PC-3 (cell line): ENCODE measurements at regions not wholly inside any gene's neighbourhood (a gene's known extent, or its start where the extent isn't known, plus 50 kb on each side); places are given as distances from the start of the nearest gene placed in this dataset.

Experiments used
- ATAC-seq: fragments of 200-7000 bp; cut with Tn5 transposase; 2 replicates; pipeline ENCODE4 v1.9.1; 2020; ENCODE audit warnings: mild to moderate bottlenecking, moderate library complexity
- BruUV-seq: library from RNA; stranded (reverse); fragments of 400-500 nt; replicated peaks from 2 replicates; lab custom pipeline; 2021; lab: Mats Ljungman, UMichigan
- CTCF ChIA-PET: fragments of 300-600 bp; sonication (Branson Sonifier 250); formaldehyde crosslinking; loops from one replicate; lab custom pipeline; 2022; ENCODE audit warnings: antibody characterized with exemption; lab: Charles Lee
- POLR2A ChIA-PET: fragments of 300-600 bp; sonication (Branson Sonifier 250); formaldehyde crosslinking; loops from one replicate; lab custom pipeline; 2022; ENCODE audit warnings: antibody characterized with exemption; ENCODE audit not compliant: unreplicated experiment; lab: Charles Lee
- DNase-seq: peaks from one replicate; pipeline ENCODE4 v3.0.0-alpha.2; 2015
- H2AFZ ChIP-seq: fragments of 300-600 bp; sonication (generic); 2 replicates; pipeline ENCODE4 v1.6.0; 2016; ENCODE audit warnings: antibody characterized with exemption, low read length
- H3F3A ChIP-seq: fragments of 300-600 bp; sonication (generic); one replicate; pipeline ENCODE4 v1.6.0; 2017; ENCODE audit warnings: antibody characterized with exemption, low read length, control low read depth, mild to moderate bottlenecking; ENCODE audit not compliant: unreplicated experiment
- H3K27ac ChIP-seq: fragments of 300-600 bp; sonication (generic); 2 replicates; pipeline ENCODE4 v1.5.1; 2016; ENCODE audit warnings: mild to moderate bottlenecking, low read length
- H3K27me3 ChIP-seq: fragments of 300-600 bp; sonication (generic); 2 replicates; pipeline ENCODE4 v1.6.1; 2016; ENCODE audit warnings: low read length, mixed read lengths
- H3K36me3 ChIP-seq: fragments of 300-600 bp; sonication (generic); 2 replicates; pipeline ENCODE4 v1.6.1; 2016; ENCODE audit warnings: low read depth, mixed run types, low read length, mixed read lengths
- H3K4me1 ChIP-seq: fragments of 300-600 bp; sonication (generic); 2 replicates; pipeline ENCODE4 v1.5.1; 2016; ENCODE audit warnings: low read length; ENCODE audit not compliant: insufficient read depth
- H3K4me2 ChIP-seq: fragments of 300-600 bp; sonication (generic); 2 replicates; pipeline ENCODE4 v1.6.0; 2016; ENCODE audit warnings: low read length
- H3K4me3 ChIP-seq: fragments of 300-600 bp; sonication (generic); 2 replicates; pipeline ENCODE4 v1.5.1; 2016; ENCODE audit warnings: mild to moderate bottlenecking, low read length, mixed read lengths
- H3K79me2 ChIP-seq: fragments of 300-600 bp; sonication (generic); 2 replicates; pipeline ENCODE4 v1.6.1; 2017; ENCODE audit warnings: low read length, mixed read lengths
- H3K9ac ChIP-seq: fragments of 300-600 bp; sonication (generic); 2 replicates; pipeline ENCODE4 v1.6.0; 2016; ENCODE audit warnings: mild to moderate bottlenecking, low read length
- H3K9me2 ChIP-seq: fragments of 300-600 bp; sonication (generic); replicated peaks from 2 replicates; pipeline ENCODE4 v1.6.1; 2016; ENCODE audit warnings: mixed run types, low read length, mixed read lengths
- H3K9me3 ChIP-seq: fragments of 300-600 bp; sonication (generic); 2 replicates; pipeline ENCODE4 v1.6.1; 2016; ENCODE audit warnings: low read length, mixed read lengths
- H4K20me1 ChIP-seq: fragments of 300-600 bp; sonication (generic); 2 replicates; pipeline ENCODE4 v1.6.1; 2016; ENCODE audit warnings: low read length, mixed read lengths
- EZH2 ChIP-seq: fragments of 300-600 bp; sonication (generic); IDR thresholded peaks from one replicate; pipeline ENCODE4 v1.6.1; 2017; ENCODE audit warnings: antibody characterized with exemption, mild to moderate bottlenecking, low read length; ENCODE audit not compliant: unreplicated experiment
- EZH2phosphoT487 ChIP-seq: fragments of 300-600 bp; sonication (generic); IDR thresholded peaks from 2 replicates; pipeline ENCODE4 v1.6.1; 2018; ENCODE audit warnings: mild to moderate bottlenecking, antibody characterized with exemption, low read length, borderline replicate concordance
- intact Hi-C: fragments of 100-400 bp; cut with micrococcal nuclease; formaldehyde crosslinking; loops from 2 replicates; pipeline ENCODE4 v1.9.0; 2023
- TF ChIP-seq, protein P1 (sequence below): fragments of 300-600 bp; sonication (generic); conservative IDR thresholded peaks from 2 replicates; pipeline ENCODE4 v1.5.1; 2017; ENCODE audit warnings: antibody characterized with exemption, low read depth, mild to moderate bottlenecking, low read length

DNA sequence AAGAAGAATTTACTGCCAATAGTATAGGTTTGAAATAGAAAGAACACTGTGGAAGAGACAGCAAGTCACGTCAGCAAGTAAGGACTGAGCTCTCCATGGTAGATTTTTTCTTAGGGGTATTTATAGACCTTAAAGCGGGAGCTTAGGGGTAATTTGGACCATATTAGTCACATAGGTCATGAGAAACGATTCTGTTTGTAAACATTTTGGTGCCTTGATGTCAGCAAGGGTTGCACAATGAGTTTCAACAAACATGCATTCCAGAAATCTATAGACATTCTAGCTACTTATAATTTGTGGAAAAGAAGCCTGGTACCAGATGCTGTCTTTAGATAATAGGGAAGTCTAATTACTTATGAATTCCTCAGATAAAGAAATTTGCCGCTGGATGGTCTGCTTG lies 624.7 kb downstream of the TDRD15 start:
- no peak for ATAC-seq

DNA sequence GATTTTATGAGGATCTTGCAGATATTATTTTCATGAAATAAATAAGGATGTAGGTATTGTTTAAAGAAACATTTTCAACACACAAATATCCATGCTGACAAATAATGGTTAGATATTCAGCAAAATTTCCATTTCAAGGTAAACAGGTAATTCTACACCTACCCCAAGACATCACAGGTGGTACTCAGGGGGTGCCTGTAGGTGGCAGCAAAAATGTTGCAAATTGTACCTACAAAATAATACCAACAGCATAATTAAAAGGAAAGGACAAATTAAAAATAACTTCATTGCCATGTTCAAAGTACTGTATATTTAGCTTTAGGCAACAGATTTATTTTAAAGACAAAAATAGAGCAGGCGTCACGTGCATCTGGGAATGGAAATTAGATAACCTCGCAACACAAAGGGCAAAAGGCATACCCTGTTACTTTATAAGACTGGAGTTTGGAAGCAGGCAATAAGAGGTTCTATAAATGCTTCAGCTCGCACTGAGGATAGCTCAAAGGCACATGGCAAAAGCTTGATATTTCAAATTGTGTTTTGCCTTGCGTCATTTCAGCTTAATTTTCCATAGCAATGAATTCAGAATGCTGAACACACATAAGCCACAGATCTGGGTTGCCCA lies 630.5 kb downstream of the TDRD15 start:
- ChIA-PET CTCF (no interaction called here), POLR2A (no interaction called here)
- Histone ChIP-seq H3F3A (no peaks in the 10 kb centered on the region), H3K4me3 (no peak overlapping the region), H2AFZ (no peak overlapping the region), H3K9me3 (0 out of 2 replicates have a peak, but pooled peaks cover 6% of the 10 kb centered on the region), H3K4me1 (no peaks in the 10 kb centered on the region), H3K4me2 (no peak overlapping the region), H3K27me3 (no peaks in the 10 kb centered on the region), H3K9me2 (no peaks in the 10 kb centered on the region), H3K79me2 (no peaks in the 10 kb centered on the region), H3K9ac (no peak overlapping the region), H3K36me3 (no peaks in the 10 kb centered on the region), H4K20me1 (no peaks in the 10 kb centered on the region), H3K27ac (no peak overlapping the region)
- no TSS peak for BruUV-seq
- DNase-seq (no peak), ATAC-seq (no peak)
- intact Hi-C loops, result no loop called here
- TF ChIP-seq, protein P1, sequence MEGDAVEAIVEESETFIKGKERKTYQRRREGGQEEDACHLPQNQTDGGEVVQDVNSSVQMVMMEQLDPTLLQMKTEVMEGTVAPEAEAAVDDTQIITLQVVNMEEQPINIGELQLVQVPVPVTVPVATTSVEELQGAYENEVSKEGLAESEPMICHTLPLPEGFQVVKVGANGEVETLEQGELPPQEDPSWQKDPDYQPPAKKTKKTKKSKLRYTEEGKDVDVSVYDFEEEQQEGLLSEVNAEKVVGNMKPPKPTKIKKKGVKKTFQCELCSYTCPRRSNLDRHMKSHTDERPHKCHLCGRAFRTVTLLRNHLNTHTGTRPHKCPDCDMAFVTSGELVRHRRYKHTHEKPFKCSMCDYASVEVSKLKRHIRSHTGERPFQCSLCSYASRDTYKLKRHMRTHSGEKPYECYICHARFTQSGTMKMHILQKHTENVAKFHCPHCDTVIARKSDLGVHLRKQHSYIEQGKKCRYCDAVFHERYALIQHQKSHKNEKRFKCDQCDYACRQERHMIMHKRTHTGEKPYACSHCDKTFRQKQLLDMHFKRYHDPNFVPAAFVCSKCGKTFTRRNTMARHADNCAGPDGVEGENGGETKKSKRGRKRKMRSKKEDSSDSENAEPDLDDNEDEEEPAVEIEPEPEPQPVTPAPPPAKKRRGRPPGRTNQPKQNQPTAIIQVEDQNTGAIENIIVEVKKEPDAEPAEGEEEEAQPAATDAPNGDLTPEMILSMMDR, result peak; percentile 31; the same call in 1 of the 2 replicates
- TF ChIP-seq EZH2, result no peak

More for the DNA sequence above, 624.7 kb downstream of the TDRD15 start:
- Histone ChIP-seq H4K20me1 (no peaks in the 10 kb centered on the region), H3K27ac (no peak overlapping the region), H3F3A (no peaks in the 10 kb centered on the region), H3K4me2 (no peak overlapping the region), H3K79me2 (no peaks in the 10 kb centered on the region), H3K36me3 (no peaks in the 10 kb centered on the region), H3K4me3 (no peak overlapping the region), H3K4me1 (no peaks in the 10 kb centered on the region), H3K9me2 (no peaks in the 10 kb centered on the region), H3K9ac (no peak overlapping the region), H2AFZ (no peak overlapping the region), H3K9me3 (peaks cover 11% of the 10 kb centered on the region; the same call in 1 of the 2 replicates), H3K27me3 (no peaks in the 10 kb centered on the region)
- DNase-seq, result no peak
- POLR2A ChIA-PET, result no interaction called here
- CTCF ChIA-PET, result no interaction called here
- no peak for TF ChIP-seq EZH2
- TF ChIP-seq, protein P1, result no peak
- TF ChIP-seq EZH2phosphoT487, result no peak
- no TSS peak for BruUV-seq
- intact Hi-C loops, result no loop called here

DNA sequence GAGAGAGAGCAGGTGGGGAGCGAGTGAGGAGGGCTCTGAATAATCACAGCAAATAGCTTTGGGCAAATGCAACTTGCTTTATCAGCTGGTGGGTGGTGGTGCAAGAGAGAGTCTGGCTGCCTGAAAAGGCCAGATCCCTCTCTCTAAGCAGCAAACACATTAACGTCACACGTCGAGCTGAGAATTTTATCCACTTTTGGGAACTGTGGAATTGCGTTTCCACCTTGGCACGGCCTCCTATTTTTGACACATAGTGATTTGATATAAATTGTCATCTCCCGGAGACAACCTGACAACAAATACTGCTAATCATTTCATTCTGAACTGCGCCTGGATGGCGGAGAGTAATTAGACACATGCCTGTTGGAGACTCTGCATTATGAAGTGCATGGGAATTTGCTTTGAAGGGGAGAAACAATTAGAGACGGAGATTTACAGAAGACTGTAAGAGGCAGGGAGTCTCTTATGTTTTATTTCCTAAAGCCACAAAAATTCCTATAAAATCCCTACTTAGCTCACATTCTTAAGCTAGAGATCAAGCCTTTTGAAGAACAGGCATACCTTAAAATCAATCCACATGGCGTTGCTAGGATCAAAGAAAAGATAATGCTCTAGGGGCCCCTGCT lies 634.1 kb downstream of the TDRD15 start:
- no peaks in the 10 kb centered on the region for H3K79me2 ChIP-seq
- POLR2A ChIA-PET, result no interaction called here
- DNase-seq, result no peak
- no peaks in the 10 kb centered on the region for H4K20me1 ChIP-seq
- CTCF ChIA-PET, result no interaction called here
- no peaks in the 10 kb centered on the region for H3K36me3 ChIP-seq
- TF ChIP-seq EZH2, result no peak
- TF ChIP-seq, protein P1, result no peak
- no peak for TF ChIP-seq EZH2phosphoT487
- no peak overlapping the region for H3K4me2 ChIP-seq
- H3K9me3 ChIP-seq, result no peaks in the 10 kb centered on the region
- H2AFZ ChIP-seq, result no peak overlapping the region
- BruUV-seq, result no TSS peak
- no peaks in the 10 kb centered on the region for H3K9me2 ChIP-seq
- H3K4me3 ChIP-seq, result no peak overlapping the region
- no peaks in the 10 kb centered on the region for H3F3A ChIP-seq
- no peaks in the 10 kb centered on the region for H3K4me1 ChIP-seq
- ATAC-seq, result no peak
- intact Hi-C loops, result no loop called here
- H3K9ac ChIP-seq, result no peak overlapping the region
- no peaks in the 10 kb centered on the region for H3K27me3 ChIP-seq
- H3K27ac ChIP-seq, result no peak overlapping the region
